ENCODE measurements at regions not wholly inside any gene's neighbourhood (a gene's known extent, or its start where the extent isn't known, plus 50 kb on each side); places are given as distances from the start of the nearest gene placed in this dataset.

DNA sequence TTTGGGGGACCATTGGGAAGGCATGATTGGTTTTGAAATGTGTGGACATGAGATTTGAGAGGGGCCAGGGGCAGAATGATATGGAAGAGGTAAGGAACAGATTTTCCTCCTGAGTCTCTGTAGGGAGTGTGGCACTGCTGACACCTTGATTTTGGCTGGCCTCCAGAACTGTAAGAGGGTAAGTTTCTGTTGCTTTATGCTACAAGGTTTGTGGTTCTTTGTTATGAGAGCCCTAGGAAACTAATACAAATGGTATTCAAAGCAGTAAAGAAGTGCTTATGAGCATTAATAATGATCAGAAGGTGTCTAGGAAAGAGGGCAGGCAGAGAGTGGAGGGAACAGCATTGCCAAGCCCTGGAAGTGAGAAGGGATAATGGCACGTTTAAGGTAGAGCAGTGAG is 574.3 kb upstream of the NXPH2 start:
- TF ChIP-seq, protein P1, sequence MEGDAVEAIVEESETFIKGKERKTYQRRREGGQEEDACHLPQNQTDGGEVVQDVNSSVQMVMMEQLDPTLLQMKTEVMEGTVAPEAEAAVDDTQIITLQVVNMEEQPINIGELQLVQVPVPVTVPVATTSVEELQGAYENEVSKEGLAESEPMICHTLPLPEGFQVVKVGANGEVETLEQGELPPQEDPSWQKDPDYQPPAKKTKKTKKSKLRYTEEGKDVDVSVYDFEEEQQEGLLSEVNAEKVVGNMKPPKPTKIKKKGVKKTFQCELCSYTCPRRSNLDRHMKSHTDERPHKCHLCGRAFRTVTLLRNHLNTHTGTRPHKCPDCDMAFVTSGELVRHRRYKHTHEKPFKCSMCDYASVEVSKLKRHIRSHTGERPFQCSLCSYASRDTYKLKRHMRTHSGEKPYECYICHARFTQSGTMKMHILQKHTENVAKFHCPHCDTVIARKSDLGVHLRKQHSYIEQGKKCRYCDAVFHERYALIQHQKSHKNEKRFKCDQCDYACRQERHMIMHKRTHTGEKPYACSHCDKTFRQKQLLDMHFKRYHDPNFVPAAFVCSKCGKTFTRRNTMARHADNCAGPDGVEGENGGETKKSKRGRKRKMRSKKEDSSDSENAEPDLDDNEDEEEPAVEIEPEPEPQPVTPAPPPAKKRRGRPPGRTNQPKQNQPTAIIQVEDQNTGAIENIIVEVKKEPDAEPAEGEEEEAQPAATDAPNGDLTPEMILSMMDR (IDR thresholded peaks at IDR 0.05): no peak
- TF ChIP-seq POLR2AphosphoS5 (IDR thresholded peaks at IDR 0.05; ENCODE audit: low read depth, low read length): no peak
